ENCODE measurements at regions not wholly inside any gene's neighbourhood (a gene's known extent, or its start where the extent isn't known, plus 50 kb on each side); places are given as distances from the start of the nearest gene placed in this dataset.

GRCh38 chr6:8809662-8810061, 374.3 kb upstream of the SLC35B3 start:
- POLR2A ChIA-PET = no interaction called here
- no peaks in the 10 kb centered on the region for H3K4me1 ChIP-seq (ENCODE audit: insufficient read depth, low read length)
- no peak for FAIRE-seq
- no peak for TF ChIP-seq EP300 (IDR thresholded peaks at IDR 0.05; ENCODE audit: low read depth in 2 of 2, low read length in 2 of 2)
- TF ChIP-seq EP300 (CRISPR knock-in tag; IDR thresholded peaks at IDR 0.05; ENCODE audit: borderline replicate concordance) = no peak
- no peak for TF ChIP-seq AHDC1 (CRISPR knock-in tag; IDR thresholded peaks at IDR 0.05; ENCODE audit: borderline replicate concordance)
- no peak for TF ChIP-seq NFATC3 (CRISPR knock-in tag; IDR thresholded peaks at IDR 0.05)
- no peak for TF ChIP-seq ZNF800 (CRISPR knock-in tag; IDR thresholded peaks at IDR 0.05)
- TF ChIP-seq ZMYM4 (CRISPR knock-in tag; IDR thresholded peaks at IDR 0.05) = no peak
- no peak for TF ChIP-seq ZXDC (CRISPR knock-in tag; IDR thresholded peaks at IDR 0.05)
- TF ChIP-seq KAT7 (CRISPR knock-in tag; IDR thresholded peaks at IDR 0.05; ENCODE audit: borderline replicate concordance) = no peak
- no peak for TF ChIP-seq ZNF280D (CRISPR knock-in tag; IDR thresholded peaks at IDR 0.05)
- no peak for TF ChIP-seq MAF1 (CRISPR knock-in tag; IDR thresholded peaks at IDR 0.05; ENCODE audit: borderline replicate concordance)
- TF ChIP-seq IKZF1 (IDR thresholded peaks at IDR 0.05) = no peak
- no peak for TF ChIP-seq IRF2 (CRISPR knock-in tag; IDR thresholded peaks at IDR 0.05)
- no peak for TF ChIP-seq NFKB2 (CRISPR knock-in tag; IDR thresholded peaks at IDR 0.05; ENCODE audit: borderline replicate concordance)

More at GRCh38 chr6:8809662-8810061, 374.3 kb upstream of the SLC35B3 start:
- DNase-seq (ENCODE audit: low spot score) (no peak), ATAC-seq (no peak)
- Histone ChIP-seq H4K20me1 (ENCODE audit: insufficient read depth, low read length) (no peaks in the 10 kb centered on the region), H3K36me3 (replicated peaks in 1 of 2; ENCODE audit: control insufficient read depth in 1 of 2, insufficient read depth in 2 of 2, low read length in 2 of 2) (no peaks in the 10 kb centered on the region), H3K9ac (ENCODE audit: insufficient read depth, low read depth, low read length) (no peak overlapping the region), H3K79me2 (ENCODE audit: insufficient read depth, low read length) (no peaks in the 10 kb centered on the region), H3K4me3 (replicated peaks in 1 of 3; ENCODE audit: insufficient read depth in 1 of 3, low read depth in 2 of 3, low read length in 3 of 3) (no peak overlapping the region), H3K9me3 (ENCODE audit: low read length) (no peaks in the 10 kb centered on the region), H2AFZ (ENCODE audit: low read length) (no peak overlapping the region), H3K27ac (ENCODE audit: extremely low read length, insufficient read depth, low read length) (no peak overlapping the region), H3K27me3 (ENCODE audit: control insufficient read depth in 1 of 2, insufficient read depth in 2 of 2, low read length in 2 of 2) (no peaks in the 10 kb centered on the region; a peak in 1 of 5 replicates), H3K4me2 (ENCODE audit: low read depth, low read length) (no peak overlapping the region)
- WGBS (ENCODE audit: low lambda C conversion rate) = 45% methylated on average over 4 of the region's 4 CpGs
- intact Hi-C loops (cut with micrococcal nuclease; ENCODE audit: unreplicated experiment) = no loop called here
- in situ Hi-C loops (cut with HindIII; ENCODE audit: extremely low pct_ligation_motif_present, low pct_unique_long_range_greater_than_20kb) = no loop called here
- BruUV-seq (replicated peaks) = no TSS peak
- CTCF ChIA-PET (ENCODE audit: low intra/inter-chr PET ratio, low total read pairs) = no interaction called here

Measured in HepG2 (cell line).